Sigmoid colon (tissue), 4 donors: ENCODE measurements at regions not wholly inside any gene's neighbourhood (a gene's known extent, or its start where the extent isn't known, plus 50 kb on each side); places are given as distances from the start of the nearest gene placed in this dataset.

ENCODE experiments used
- POLR2A ChIP-seq, 2 donors: fragments of 450-650 bp; IDR thresholded peaks; one replicate each; pipeline ENCODE4 v1.6.1; 2016; ENCODE audit warnings: antibody characterized with exemption in 2 of 2, mild to moderate bottlenecking in 2 of 2, moderate library complexity in 2 of 2
- POLR2AphosphoS5 ChIP-seq, 4 donors: sonication (generic); formaldehyde crosslinking; IDR thresholded peaks; one replicate each; pipeline ENCODE4 v1.6.1; 2017; ENCODE audit warnings: antibody characterized with exemption in 4 of 4
- TF ChIP-seq, protein P1 (sequence below), 4 experiments: fragments of 450-650 bp in 3 of 4; fragments of 200-600 bp in 1 of 4; IDR thresholded peaks; one replicate each; pipeline ENCODE4 v1.5.1; 2016 to 2019; ENCODE audit warnings: antibody characterized with exemption in 4 of 4, mild to moderate bottlenecking in 3 of 4, moderate library complexity in 2 of 4

DNA sequence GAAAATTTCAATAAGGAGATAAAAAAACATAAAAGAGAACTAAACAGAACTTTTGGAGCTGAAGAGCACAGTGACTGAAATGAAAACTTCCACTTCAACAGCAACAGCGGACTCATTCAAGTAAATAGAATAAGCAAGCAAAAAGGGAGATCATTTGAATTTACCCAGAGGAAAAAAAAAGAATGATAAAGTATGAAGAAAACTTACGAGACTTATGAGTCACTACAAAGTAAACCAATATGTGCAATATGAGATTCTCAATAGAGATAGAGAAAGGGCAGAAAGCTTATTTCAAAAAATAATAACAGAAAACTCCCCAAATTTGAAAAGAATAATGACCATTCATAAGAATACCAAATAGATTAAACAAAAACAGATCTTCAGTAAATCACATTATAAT is 1605.7 kb upstream of the CDH6 start:
- TF ChIP-seq POLR2AphosphoS5 (IDR thresholded peaks at IDR 0.05), result no peak
- TF ChIP-seq, protein P1, sequence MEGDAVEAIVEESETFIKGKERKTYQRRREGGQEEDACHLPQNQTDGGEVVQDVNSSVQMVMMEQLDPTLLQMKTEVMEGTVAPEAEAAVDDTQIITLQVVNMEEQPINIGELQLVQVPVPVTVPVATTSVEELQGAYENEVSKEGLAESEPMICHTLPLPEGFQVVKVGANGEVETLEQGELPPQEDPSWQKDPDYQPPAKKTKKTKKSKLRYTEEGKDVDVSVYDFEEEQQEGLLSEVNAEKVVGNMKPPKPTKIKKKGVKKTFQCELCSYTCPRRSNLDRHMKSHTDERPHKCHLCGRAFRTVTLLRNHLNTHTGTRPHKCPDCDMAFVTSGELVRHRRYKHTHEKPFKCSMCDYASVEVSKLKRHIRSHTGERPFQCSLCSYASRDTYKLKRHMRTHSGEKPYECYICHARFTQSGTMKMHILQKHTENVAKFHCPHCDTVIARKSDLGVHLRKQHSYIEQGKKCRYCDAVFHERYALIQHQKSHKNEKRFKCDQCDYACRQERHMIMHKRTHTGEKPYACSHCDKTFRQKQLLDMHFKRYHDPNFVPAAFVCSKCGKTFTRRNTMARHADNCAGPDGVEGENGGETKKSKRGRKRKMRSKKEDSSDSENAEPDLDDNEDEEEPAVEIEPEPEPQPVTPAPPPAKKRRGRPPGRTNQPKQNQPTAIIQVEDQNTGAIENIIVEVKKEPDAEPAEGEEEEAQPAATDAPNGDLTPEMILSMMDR (IDR thresholded peaks at IDR 0.05), result no peak
- TF ChIP-seq POLR2A (IDR thresholded peaks at IDR 0.05), result no peak
